ENCODE measurements at regions not wholly inside any gene's neighbourhood (a gene's known extent, or its start where the extent isn't known, plus 50 kb on each side); places are given as distances from the start of the nearest gene placed in this dataset.
"Not testable (repeated sequence)": the region's sequence is repeated elsewhere in the genome, so short reads cannot be mapped to it uniquely, and the experiment has no call there.

- no peak for DNase-seq
Measured at GRCh38 chr15:46879032-46879770, 838.1 kb upstream of the SEMA6D start.

DNA sequence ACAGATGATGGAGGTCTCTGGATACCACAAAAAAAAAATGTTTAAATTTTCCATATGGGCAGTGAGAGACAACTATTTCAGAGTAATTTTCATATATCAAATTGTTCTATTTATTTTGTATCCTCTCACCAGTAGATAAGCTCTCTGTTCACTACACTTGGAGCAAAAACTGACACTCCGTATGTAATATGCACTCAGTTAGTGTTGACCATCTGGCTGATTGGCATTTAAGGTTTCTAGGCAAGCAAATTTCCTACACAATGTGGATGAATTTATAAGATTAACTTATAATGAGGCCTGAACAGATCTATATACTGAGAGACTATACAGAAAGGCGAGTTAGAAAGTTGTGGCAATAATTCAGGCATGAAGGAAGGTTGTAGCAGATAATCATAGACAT is 836.5 kb upstream of the SEMA6D start:
- DNase-seq = no peak

- DNase-seq = peak; percentile 49
Measured at GRCh38 chr15:46892621-46893160, 824.6 kb upstream of the SEMA6D start.

DNA sequence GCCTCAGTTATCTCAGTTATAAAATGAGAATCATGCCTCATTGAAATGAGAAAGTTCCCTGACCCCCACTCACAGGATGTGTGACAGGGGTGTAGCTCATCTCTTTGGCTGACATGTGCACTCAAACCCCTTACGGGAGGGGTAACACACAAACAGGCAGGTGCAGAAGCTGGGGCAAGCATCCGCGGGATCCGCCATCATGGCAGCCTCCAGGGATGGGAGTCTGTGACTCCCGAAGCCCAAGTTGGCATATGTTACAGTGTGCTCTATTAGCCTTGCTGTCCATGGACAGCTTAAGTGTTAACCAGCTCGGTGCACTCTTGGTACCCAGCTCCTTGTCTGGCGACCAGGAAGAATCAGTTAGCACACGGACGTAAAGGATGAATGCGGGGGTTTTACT is 822.7 kb upstream of the SEMA6D start:
- no peak for DNase-seq

DNA sequence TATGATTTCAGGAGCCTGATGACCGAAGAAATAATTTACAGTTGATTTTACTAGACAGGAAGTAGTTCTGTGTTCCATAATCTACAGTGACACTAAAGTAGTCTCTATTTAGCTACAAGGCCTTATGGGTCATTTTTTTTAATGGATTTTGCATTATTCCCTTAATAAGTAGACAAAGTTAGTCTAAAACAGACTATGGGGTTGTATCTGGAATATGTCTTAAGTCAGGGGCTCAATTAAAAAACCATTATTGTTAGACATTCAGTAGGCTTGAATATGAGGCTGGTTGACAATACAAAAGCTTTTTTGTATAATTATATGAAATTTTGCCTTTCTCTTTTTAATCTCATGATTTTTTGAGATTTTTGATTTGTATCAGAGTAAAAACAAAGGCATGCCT is 820.0 kb upstream of the SEMA6D start:
- DNase-seq = no peak

GRCh38 chr15:46901001-46901400 is 816.3 kb upstream of the SEMA6D start:
- peak; percentile 58 for DNase-seq

DNA sequence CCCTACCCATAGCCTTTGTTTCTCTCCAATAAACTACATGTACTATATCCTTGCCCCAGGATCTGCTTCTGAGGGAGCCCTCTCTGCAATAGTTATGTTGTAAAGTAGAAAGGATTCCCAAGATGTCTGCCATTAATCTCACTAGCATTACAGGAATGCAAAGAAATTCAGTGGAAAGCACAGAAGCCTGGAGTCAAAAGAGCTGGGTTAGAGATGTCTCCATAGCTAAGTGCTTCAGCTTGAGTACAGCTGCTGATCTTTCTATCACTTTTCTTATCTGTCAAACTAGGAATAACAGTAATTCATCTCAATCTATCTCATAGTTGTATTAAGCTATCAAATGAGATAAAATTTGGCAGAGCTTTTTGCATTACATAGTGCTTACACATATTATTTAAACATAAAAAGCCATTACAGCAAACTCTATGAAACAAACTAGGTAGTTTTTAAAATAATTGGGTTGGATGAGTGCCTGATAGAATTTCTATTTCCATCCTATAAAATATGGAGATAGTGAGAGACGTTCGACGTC is 799.5 kb upstream of the SEMA6D start:
- DNase-seq = no peak

DNA sequence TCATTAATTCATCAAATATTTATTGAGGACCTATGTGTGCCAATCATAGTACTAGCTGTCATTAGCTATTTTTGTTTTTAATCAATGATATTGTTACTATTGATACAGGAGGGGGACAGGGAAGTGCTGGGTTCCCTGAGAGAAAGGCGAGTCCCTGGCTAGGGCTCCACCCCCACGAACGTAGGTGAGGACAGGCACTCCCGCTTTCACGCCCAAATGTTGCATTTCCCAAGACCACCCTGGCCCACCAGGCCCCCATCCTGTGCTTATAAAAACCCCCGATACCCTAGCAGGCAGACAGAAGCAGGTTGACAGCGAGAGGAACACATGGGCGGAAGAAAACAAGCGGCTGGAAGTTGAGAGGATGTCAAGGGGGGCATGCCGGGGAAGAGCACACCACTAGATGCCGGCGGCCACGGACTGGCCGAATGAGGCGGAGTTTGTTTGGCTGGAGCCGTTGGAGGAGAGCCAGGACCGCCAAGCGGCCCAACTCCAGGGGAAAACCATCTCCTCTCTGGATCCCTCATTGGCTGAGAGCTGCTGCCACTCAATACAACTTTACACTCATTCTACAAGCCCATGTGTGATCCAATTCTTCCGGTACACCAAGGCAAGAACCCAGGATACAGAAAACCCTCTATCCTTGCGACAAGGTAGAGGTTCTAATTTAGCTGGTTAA is 798.7 kb upstream of the SEMA6D start:
- no peak for DNase-seq

- DNase-seq = no peak
Measured at GRCh38 chr15:46921891-46922290, 795.4 kb upstream of the SEMA6D start.

DNA sequence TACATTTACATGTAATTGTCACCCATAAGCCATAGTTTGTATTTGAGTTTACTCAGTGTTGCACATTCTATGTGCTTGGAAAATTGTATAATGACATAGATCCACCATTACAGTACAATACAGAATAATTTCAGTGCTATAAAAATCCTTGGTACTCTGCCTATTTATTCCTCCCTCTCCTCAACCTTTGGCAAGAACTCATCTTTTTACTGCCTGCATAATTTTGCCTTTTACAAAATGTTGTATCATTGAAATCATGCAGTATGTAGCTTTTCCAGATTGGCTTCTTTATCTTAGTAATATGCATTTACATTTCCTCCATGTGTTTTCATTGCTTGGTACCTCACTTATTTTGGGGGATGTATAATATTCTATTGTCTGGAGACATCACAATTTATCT is 786.9 kb upstream of the SEMA6D start:
- DNase-seq = no peak

- no peak for DNase-seq
Measured at GRCh38 chr15:46933332-46933731, 784.0 kb upstream of the SEMA6D start.

DNA sequence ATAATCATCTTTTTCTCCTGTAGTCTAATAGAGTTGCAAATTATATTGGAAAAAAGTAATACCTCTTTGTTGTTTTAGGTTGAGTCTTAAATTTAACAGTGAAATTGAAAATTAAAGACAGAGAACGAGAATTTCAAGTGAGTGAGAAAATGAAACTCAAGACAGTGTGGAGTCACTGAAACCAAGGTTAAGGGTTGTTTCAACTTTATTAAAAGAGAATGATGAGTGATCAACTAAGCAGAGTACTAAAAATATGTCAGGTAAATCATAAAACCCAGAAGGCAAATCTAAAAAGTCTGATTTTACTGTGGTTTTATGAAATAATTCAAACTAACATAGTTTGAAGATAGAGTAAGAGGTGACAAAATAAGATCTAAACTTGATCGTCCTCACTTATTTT is 782.5 kb upstream of the SEMA6D start:
- no peak for DNase-seq

GRCh38 chr15:46938169-46938568 is 779.1 kb upstream of the SEMA6D start:
- no peak for DNase-seq

GRCh38 chr15:46941241-46941640 is 776.1 kb upstream of the SEMA6D start:
- no peak for DNase-seq

GRCh38 chr15:46946953-46947352 is 770.4 kb upstream of the SEMA6D start:
- no peak for DNase-seq

DNA sequence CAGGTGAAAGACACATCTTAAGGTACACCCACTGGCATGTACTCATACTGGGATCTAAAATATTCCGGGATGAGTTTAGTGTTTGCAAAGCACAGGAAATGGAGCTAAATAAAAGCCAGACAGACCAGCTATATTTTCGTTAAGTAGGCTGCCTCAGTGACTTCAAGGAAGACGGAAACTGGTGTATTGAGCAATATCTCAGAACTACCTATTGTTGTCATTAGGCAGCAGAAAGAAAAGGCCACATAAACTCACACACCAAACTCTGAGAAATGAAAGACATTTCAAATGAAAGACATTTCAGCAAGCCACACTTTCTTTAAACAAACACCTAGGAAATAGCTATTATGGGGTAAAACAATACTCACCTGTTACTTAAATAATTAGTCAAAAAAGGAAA is 761.7 kb upstream of the SEMA6D start:
- DNase-seq = no peak

DNA sequence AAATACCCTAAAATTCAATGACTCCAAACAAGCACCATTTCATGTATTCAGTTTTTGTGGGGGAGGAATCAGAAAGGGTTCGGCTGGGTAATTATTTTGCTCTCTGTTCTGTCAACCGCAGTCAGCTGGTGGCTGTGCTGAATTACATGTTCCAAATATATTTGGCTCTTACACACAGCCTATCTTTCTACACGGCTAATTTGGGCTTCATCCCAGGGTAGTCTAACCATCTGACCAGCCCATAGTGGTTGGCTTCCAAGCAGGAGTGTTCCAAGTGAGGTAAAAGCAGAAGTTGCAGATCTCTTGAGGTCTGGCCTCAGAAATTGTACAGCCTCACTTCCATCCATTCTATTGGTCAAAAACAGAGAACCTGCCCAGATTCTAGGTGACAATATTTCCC is 760.8 kb upstream of the SEMA6D start:
- no peak for DNase-seq

GRCh38 chr15:46956881-46957280 is 760.4 kb upstream of the SEMA6D start:
- no peak for DNase-seq

- DNase-seq = no peak
Measured at GRCh38 chr15:46960581-46960980, 756.7 kb upstream of the SEMA6D start.

GRCh38 chr15:46961795-46962194 is 755.5 kb upstream of the SEMA6D start:
- peak; percentile 22 for DNase-seq

DNA sequence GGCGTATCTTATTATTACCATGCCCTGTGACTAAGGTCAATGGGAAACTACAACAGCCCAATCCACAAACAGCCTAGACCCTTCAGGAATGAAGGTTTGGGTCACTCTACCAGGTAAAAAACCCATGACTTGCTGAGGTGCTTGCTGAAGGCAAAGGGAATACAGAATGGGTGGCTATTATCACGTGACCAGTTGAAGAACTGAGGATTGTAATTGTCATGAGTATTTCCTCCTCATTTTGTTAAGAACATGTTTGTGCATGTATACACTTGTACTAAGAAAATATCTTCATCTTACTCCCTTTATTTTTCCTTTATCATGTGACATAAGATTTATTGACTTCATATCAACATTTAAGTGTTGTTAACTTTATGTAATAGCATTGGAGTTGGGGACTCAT is 729.2 kb upstream of the SEMA6D start:
- DNase-seq = not testable (repeated sequence)

GRCh38 chr15:46996359-46996758 is 720.9 kb upstream of the SEMA6D start:
- no peak for DNase-seq

DNA sequence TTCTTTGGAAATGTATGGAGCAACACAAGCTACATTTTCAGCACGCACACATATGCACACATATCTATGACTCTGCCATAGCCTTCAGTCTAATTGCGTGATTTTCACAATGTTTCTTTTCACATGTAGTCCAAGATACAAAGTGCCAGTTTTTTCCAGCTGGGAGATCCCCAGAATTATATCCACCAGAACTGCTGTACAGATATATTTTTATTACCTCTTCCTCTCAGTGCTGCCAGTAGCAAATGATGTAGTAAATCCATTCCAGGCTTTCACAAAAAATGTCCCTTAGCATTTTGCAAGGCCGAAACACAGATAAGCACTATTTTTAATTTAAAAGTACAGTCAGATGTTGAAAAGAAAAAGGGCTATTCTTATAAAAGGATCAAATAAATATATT is 719.8 kb upstream of the SEMA6D start:
- DNase-seq = no peak

- DNase-seq = no peak
Measured at GRCh38 chr15:47003568-47003967, 713.7 kb upstream of the SEMA6D start.

Measured in fibroblast of skin of abdomen (primary cell).